HTR-8/SVneo (cell line): ENCODE measurements at regions not wholly inside any gene's neighbourhood (a gene's known extent, or its start where the extent isn't known, plus 50 kb on each side); places are given as distances from the start of the nearest gene placed in this dataset.
A peak's percentile ranks its signal among the peaks of the same experiment; 100 is the strongest.
"Not testable (repeated sequence)": the region's sequence is repeated elsewhere in the genome, so short reads cannot be mapped to it uniquely, and the experiment has no call there.

ENCODE experiments used
- DNase-seq: peaks from one replicate; pipeline ENCODE4 v3.0.0; 2011; ENCODE audit warnings: low spot score, mixed read lengths; ENCODE audit not compliant: insufficient read length
- FAIRE-seq: peaks from 2 replicates; lab custom pipeline; 2011; peaks lifted over from hg19 to GRCh38; lab: Jason Lieb, UNC

- FAIRE-seq, result peak; percentile 9
- DNase-seq, result not testable (repeated sequence)
Measured at GRCh38 chr1:46878173-46878782, 63.0 kb downstream of the CYP4A11 start.

- not testable (repeated sequence) for DNase-seq, FAIRE-seq
Measured at GRCh38 chr1:46876093-46876492, 65.2 kb downstream of the CYP4A11 start.
